GM10266 (cell line): ENCODE measurements at regions not wholly inside any gene's neighbourhood (a gene's known extent, or its start where the extent isn't known, plus 50 kb on each side); places are given as distances from the start of the nearest gene placed in this dataset.

ENCODE experiments used
- DNase-seq: peaks from one replicate; pipeline ENCODE4 v3.0.0; 2012; ENCODE audit errors: extremely low spot score
- CTCF ChIP-seq: IDR thresholded peaks from 2 replicates; pipeline ENCODE4 v1.5.1; 2012; ENCODE audit warnings: mild to moderate bottlenecking, low read depth; ENCODE audit not compliant: control insufficient read depth, insufficient read depth; ENCODE audit errors: missing control alignments

- DNase-seq: no peak
- TF ChIP-seq CTCF: no peak
Measured at GRCh38 chr10:33557313-33557712, 222.8 kb upstream of the NRP1 start.

- no peak for TF ChIP-seq CTCF
- no peak for DNase-seq
Measured at GRCh38 chr10:33556620-33557019, 222.2 kb upstream of the NRP1 start.

GRCh38 chr10:33556103-33556502, 221.6 kb upstream of the NRP1 start:
- no peak for DNase-seq
- no peak for TF ChIP-seq CTCF

- no peak for TF ChIP-seq CTCF
- no peak for DNase-seq
Measured at GRCh38 chr10:33553748-33554571, 219.5 kb upstream of the NRP1 start.

- DNase-seq: no peak
- no peak for TF ChIP-seq CTCF
Measured at GRCh38 chr10:33552290-33552689, 217.8 kb upstream of the NRP1 start.

- TF ChIP-seq CTCF: no peak
- no peak for DNase-seq
Measured at GRCh38 chr10:33550811-33551210, 216.3 kb upstream of the NRP1 start.

- DNase-seq: no peak
- TF ChIP-seq CTCF: no peak
Measured at GRCh38 chr10:33547976-33548375, 213.5 kb upstream of the NRP1 start.
